ENCODE measurements at regions not wholly inside any gene's neighbourhood (a gene's known extent, or its start where the extent isn't known, plus 50 kb on each side); places are given as distances from the start of the nearest gene placed in this dataset.

- H3K36me3 ChIP-seq (ENCODE audit: control insufficient read depth in 2 of 2, insufficient read depth in 2 of 2, low read length in 1 of 2), result no peaks in the 10 kb centered on the region
- CTCF ChIA-PET, result interaction anchor here (0.9 to 1.4 kb wide), 2 partner anchors 14 to 73 kb away, joined by 4 read pairs; no protein-coding TSS in a partner anchor
- no peak overlapping the region for H2AFZ ChIP-seq (ENCODE audit: control insufficient read depth, low read depth, low read length)
- no peak for DNase-seq (ENCODE audit: low read depth, low spot score)
- BruUV-seq (replicated peaks), result no TSS peak
- no peaks in the 10 kb centered on the region for H3K4me1 ChIP-seq (ENCODE audit: control insufficient read depth, insufficient read depth, low read length)
- no peaks in the 10 kb centered on the region for H4K20me1 ChIP-seq (ENCODE audit: control insufficient read depth, insufficient read depth)
- H3K4me2 ChIP-seq (ENCODE audit: control insufficient read depth, insufficient read depth), result no peak overlapping the region
- H3K9me3 ChIP-seq (replicated peaks; ENCODE audit: control insufficient read depth, insufficient read depth, low read length), result peaks cover 2% of the 10 kb centered on the region; the same call in 1 of the 3 replicates
- intact Hi-C loops (cut with micrococcal nuclease; ENCODE audit: unreplicated experiment), result no loop called here
- H3K27ac ChIP-seq (ENCODE audit: control insufficient read depth, insufficient read depth), result no peak overlapping the region
- POLR2A ChIA-PET, result no interaction called here
- SMC1A ChIA-PET (ENCODE audit: uncharacterized antibody, unreplicated experiment), result interaction anchor here (1.0 to 2.9 kb wide), 3 partner anchors 10 to 14 kb away, joined by 3 to 12 read pairs (median 3); no protein-coding TSS in a partner anchor
- ATAC-seq, result no peak
- H3K27me3 ChIP-seq (replicated peaks in 1 of 2; ENCODE audit: control insufficient read depth in 2 of 2, insufficient read depth in 2 of 2, low read length in 1 of 2), result no peaks in the 10 kb centered on the region
- in situ Hi-C loops (cut with MboI), result no loop called here
- FAIRE-seq, result no peak
- H3K4me3 ChIP-seq, result no peak overlapping the region
- TF ChIP-seq IKZF1 (conservative IDR thresholded peaks at IDR 0.05) (no peak), RELA (IDR thresholded peaks at IDR 0.05; ENCODE audit: borderline replicate concordance, partially characterized antibody) (no peak), SREBF2 (IDR thresholded peaks at IDR 0.05; ENCODE audit: low read length) (no peak), YBX1 (IDR thresholded peaks at IDR 0.05) (no peak), POU2F2 (IDR thresholded peaks at IDR 0.05; ENCODE audit: borderline replicate concordance, low read depth, low read length) (no peak), SREBF1 (IDR thresholded peaks at IDR 0.05; ENCODE audit: low read length) (no peak), HDAC2 (IDR thresholded peaks at IDR 0.05) (no peak), CREB1 (IDR thresholded peaks at IDR 0.05; ENCODE audit: low read depth) (no peak), E2F4 (IDR thresholded peaks at IDR 0.05; ENCODE audit: low read depth, low read length) (no peak), EP300 (IDR thresholded peaks at IDR 0.05; ENCODE audit: borderline replicate concordance in 1 of 2, control insufficient read depth in 1 of 2, low read depth in 2 of 2, low read length in 2 of 2) (no peak), BCL11A (IDR thresholded peaks at IDR 0.05; ENCODE audit: low read depth, low read length) (no peak), IRF4 (IDR thresholded peaks at IDR 0.05; ENCODE audit: low read depth, low read length) (no peak), SP1 (IDR thresholded peaks at IDR 0.05; ENCODE audit: low read depth, low read length) (no peak), GABPA (IDR thresholded peaks at IDR 0.05; ENCODE audit: low read depth) (no peak)
- H3K9ac ChIP-seq (ENCODE audit: control insufficient read depth, insufficient read depth, low read length), result no peak overlapping the region
- no peaks in the 10 kb centered on the region for H3K79me2 ChIP-seq (ENCODE audit: control insufficient read depth, insufficient read depth, low read length)
- RAD21 ChIA-PET (ENCODE audit: unreplicated experiment), result no interaction called here
- 93% methylated on average over 1 of the region's 1 CpG for WGBS (ENCODE audit: insufficient coverage, insufficient replicate concordance, low lambda C conversion rate, missing lambda C conversion rate)
These were observed 204.0 kb upstream of the BTG1 start for GRCh38 chr12:92349635-92350034.

Data from GM12878 (cell line).